Effector memory CD8-positive, alpha-beta T cell (primary cell): ENCODE measurements at regions not wholly inside any gene's neighbourhood (a gene's known extent, or its start where the extent isn't known, plus 50 kb on each side); places are given as distances from the start of the nearest gene placed in this dataset.
"Not testable (repeated sequence)": the region's sequence is repeated elsewhere in the genome, so short reads cannot be mapped to it uniquely, and the experiment has no call there.

Source experiments
- ATAC-seq: fragments of 150-1000 bp; cut with Tn5 transposase; replicated peaks from 2 replicates; pipeline ENCODE4 v1.10.0; 2021; ENCODE audit warnings: mild to moderate bottlenecking, moderate library complexity
- DNase-seq, 3 experiments: peaks; one replicate each; pipeline ENCODE4 v3.0.0; 2021
- H3K27ac Mint-ChIP-seq, 2 donors: one replicate each; pipeline ENCODE4 v1.8.0; 2022; ENCODE audit warnings: mild to moderate bottlenecking in 2 of 2, mixed read lengths in 2 of 2, moderate library complexity in 2 of 2
- H3K27me3 Mint-ChIP-seq, 2 donors: one replicate each; pipeline ENCODE4 v1.8.0; 2022; ENCODE audit warnings: mixed read lengths in 2 of 2
- H3K36me3 Mint-ChIP-seq: one replicate; pipeline ENCODE4 v1.8.0; 2022; ENCODE audit warnings: mild to moderate bottlenecking, moderate library complexity, mixed read lengths; ENCODE audit not compliant: insufficient read depth
- H3K4me1 Mint-ChIP-seq, 2 donors: one replicate each; pipeline ENCODE4 v1.8.0; 2022; ENCODE audit warnings: low read depth in 2 of 2, mixed read lengths in 2 of 2
- H3K4me3 Mint-ChIP-seq, 2 donors: one replicate each; pipeline ENCODE4 v1.8.0; 2022; ENCODE audit warnings: mild to moderate bottlenecking in 2 of 2, mixed read lengths in 2 of 2, moderate library complexity in 2 of 2
- H3K9me3 Mint-ChIP-seq, 2 donors: one replicate each; pipeline ENCODE4 v1.8.0; 2022; ENCODE audit warnings: mixed read lengths in 2 of 2

- no peaks in the 10 kb centered on the region for H3K27me3 Mint-ChIP-seq
- DNase-seq (no peak), ATAC-seq (no peak)
- no peak overlapping the region for H3K27ac Mint-ChIP-seq
- H3K36me3 Mint-ChIP-seq: peaks cover 2% of the 10 kb centered on the region
- H3K4me1 Mint-ChIP-seq: no peaks in the 10 kb centered on the region
- H3K4me3 Mint-ChIP-seq: no peak overlapping the region
- no peaks in the 10 kb centered on the region for H3K9me3 Mint-ChIP-seq
Observed at GRCh38 chr19:14328406-14328805, 52.8 kb upstream of the ADGRE5 start.

- H3K9me3 Mint-ChIP-seq, H3K4me3 Mint-ChIP-seq, H3K27ac Mint-ChIP-seq, H3K27me3 Mint-ChIP-seq, H3K4me1 Mint-ChIP-seq, H3K36me3 Mint-ChIP-seq, ATAC-seq, DNase-seq: not testable (repeated sequence)
Observed at GRCh38 chr19:14327061-14327460, 54.2 kb upstream of the ADGRE5 start.

GRCh38 chr19:14325863-14326262 is 55.4 kb upstream of the ADGRE5 start:
- Mint-ChIP-seq H3K36me3 (peaks cover 2% of the 10 kb centered on the region), H3K27ac (no peak overlapping the region), H3K4me3 (no peak overlapping the region), H3K4me1 (no peaks in the 10 kb centered on the region), H3K9me3 (no peaks in the 10 kb centered on the region), H3K27me3 (no peaks in the 10 kb centered on the region)
- ATAC-seq: no peak
- no peak for DNase-seq

DNA sequence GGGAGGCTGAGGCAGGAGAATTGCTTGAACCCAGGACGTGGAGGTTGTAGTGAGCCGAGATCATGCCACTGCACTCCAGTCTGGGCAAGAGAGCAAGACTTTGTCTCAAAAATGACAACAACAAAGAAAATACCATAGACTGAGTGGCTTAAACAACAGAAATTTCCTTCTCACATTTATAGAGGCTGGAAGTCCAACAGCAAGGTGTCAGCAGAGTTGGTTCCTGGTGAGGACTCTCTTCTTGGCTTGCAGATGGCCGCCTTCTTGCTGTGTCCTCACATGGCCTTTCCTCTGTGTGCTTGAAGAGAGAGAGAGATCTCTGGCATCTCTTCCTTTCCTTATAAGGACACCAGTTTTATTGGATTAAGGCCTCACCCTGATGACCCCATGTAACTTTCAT is 56.1 kb upstream of the ADGRE5 start:
- Mint-ChIP-seq H3K27me3 (no peaks in the 10 kb centered on the region), H3K36me3 (peaks cover 2% of the 10 kb centered on the region), H3K9me3 (no peaks in the 10 kb centered on the region), H3K4me3 (no peak overlapping the region), H3K4me1 (no peaks in the 10 kb centered on the region), H3K27ac (no peak overlapping the region)
- no peak for ATAC-seq
- no peak for DNase-seq

DNA sequence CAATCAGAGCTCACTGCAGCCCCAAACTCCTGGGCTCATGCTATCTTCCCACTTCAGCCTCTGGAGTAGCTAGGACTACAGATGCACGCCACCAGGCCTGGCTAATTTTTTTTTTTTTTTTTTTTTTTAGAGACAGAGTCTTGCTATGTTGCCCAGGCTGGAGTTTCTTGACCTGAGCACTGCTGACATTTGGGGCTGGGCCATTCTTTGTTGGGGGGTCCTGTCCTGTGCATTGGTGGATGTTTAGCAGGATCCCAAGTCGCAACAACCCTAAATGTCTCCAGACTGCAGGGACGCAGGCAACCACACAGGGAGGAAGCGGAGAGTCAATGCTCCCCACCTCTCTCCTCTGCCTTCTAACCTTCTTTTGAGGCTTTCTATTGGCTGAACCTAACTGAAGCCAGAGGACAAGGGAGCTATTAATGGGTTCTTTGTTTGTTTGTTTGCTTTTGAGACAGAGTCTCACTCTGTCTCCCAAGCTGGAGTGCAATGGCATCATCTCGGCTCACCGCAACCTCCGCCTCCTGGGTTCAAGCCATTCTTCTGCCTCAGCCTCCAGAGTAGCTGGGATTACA is 58.3 kb upstream of the ADGRE5 start:
- DNase-seq (no peak), ATAC-seq (no peak)
- Mint-ChIP-seq H3K4me1 (no peaks in the 10 kb centered on the region), H3K27ac (no peak overlapping the region), H3K9me3 (no peaks in the 10 kb centered on the region), H3K36me3 (peaks cover 2% of the 10 kb centered on the region), H3K27me3 (no peaks in the 10 kb centered on the region), H3K4me3 (no peak overlapping the region)

DNA sequence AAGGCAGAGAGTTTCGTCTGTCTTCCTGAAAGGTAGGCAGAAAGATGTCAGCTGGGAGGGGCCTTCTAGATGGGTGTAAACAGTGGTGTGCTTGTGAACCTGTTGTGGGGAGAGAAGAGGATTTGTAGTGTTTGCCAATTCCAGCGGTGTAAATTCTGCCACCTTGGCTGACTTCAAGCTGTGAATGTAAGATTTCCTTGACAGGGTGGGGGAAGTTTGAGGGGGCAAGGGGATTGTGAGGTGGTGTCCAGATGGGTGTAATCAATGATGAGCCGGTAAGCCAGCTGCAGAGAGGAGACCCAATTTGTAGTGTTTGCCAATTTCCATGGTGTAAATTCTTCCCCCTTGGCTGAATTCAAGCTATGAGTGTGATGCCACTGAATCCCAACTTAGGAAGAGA is 61.0 kb upstream of the ADGRE5 start:
- ATAC-seq: no peak

DNA sequence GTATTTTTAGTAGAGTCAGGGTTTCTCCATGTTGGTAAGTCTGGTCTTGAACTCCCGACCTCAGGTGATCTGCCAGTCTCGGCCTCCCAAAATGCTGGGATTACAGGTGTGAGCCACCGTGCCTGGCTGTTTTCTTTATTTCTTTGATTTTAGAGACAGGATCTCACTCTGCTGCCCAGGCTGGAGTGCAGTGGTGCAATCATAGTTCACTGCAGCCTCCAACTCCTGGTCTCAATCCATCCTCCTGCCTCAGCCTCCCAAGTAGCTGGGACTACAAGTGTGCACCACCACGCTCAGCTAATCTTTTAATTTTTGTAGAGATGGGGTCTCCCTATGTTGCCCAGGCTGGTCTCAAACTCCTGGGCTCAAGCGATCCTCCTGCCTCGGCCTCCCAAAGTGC is 61.5 kb upstream of the ADGRE5 start:
- H3K9me3 Mint-ChIP-seq, ATAC-seq, H3K4me1 Mint-ChIP-seq, H3K27me3 Mint-ChIP-seq, H3K36me3 Mint-ChIP-seq, DNase-seq, H3K4me3 Mint-ChIP-seq: not testable (repeated sequence)
- H3K27ac Mint-ChIP-seq: peak overlapping the region in 1 of 2 donors; percentile 56

More for the DNA sequence above, 61.0 kb upstream of the ADGRE5 start:
- Mint-ChIP-seq H3K9me3 (no peaks in the 10 kb centered on the region), H3K36me3 (peaks cover 2% of the 10 kb centered on the region), H3K4me1 (no peaks in the 10 kb centered on the region), H3K27ac (peak overlapping the region in 1 of 2 donors; percentile 56), H3K4me3 (no peak overlapping the region), H3K27me3 (no peaks in the 10 kb centered on the region)
- no peak for DNase-seq

DNA sequence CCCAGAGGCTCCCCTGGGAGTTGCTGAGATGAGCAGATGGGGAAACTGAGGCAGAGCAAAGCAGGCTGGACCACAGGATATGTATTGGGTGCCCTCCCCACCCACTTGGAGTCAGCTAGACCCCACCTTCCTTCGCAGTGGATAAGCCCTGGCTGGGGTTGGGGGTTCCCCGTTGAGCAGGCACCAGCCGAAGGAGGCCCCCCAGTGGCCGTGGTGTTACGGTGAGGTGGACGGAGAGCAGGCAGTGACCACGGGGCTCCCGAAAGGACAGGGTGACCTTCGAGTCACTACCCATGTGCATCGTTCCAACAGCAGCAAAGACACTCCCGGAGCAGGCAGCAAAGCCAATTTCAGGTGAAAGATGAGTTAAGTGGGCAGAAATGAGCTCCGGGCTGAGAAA is 62.4 kb upstream of the ADGRE5 start:
- DNase-seq (no peak), ATAC-seq (no peak)
- Mint-ChIP-seq H3K36me3 (peaks cover 2% of the 10 kb centered on the region), H3K9me3 (no peaks in the 10 kb centered on the region), H3K27me3 (no peaks in the 10 kb centered on the region), H3K4me1 (no peaks in the 10 kb centered on the region), H3K27ac (no peak overlapping the region), H3K4me3 (no peak overlapping the region)

DNA sequence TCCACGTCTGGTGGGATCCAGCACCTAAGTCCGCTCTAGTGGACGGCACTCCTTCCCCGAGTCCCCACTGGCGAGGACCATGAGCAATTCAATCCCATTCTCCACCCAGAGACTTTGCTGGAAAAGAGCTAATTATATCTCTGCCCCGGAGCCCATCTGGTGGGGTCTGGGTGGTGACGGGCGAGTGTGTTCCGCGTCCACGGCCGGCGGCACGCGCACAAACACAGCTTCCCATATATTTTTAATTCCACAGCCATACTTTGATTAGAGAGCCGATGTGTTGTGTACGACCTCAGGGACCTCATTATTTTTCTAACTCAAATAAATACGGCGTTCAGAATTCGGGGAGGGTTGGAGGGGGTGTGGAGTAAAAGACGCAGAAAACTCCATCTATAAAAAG is 64.1 kb upstream of the ADGRE5 start:
- Mint-ChIP-seq H3K36me3 (no peaks in the 10 kb centered on the region), H3K27me3 (no peaks in the 10 kb centered on the region), H3K4me1 (no peaks in the 10 kb centered on the region), H3K9me3 (no peaks in the 10 kb centered on the region), H3K4me3 (no peak overlapping the region), H3K27ac (no peak overlapping the region)
- DNase-seq (no peak), ATAC-seq (no peak)

GRCh38 chr19:14315433-14315832 is 65.8 kb upstream of the ADGRE5 start:
- Mint-ChIP-seq H3K4me3 (no peak overlapping the region), H3K4me1 (no peaks in the 10 kb centered on the region), H3K27me3 (no peaks in the 10 kb centered on the region), H3K36me3 (no peaks in the 10 kb centered on the region), H3K27ac (no peak overlapping the region), H3K9me3 (no peaks in the 10 kb centered on the region)
- DNase-seq: no peak
- no peak for ATAC-seq

- DNase-seq (no peak), ATAC-seq (peak; percentile 50)
- H3K27me3 Mint-ChIP-seq: no peaks in the 10 kb centered on the region
- H3K36me3 Mint-ChIP-seq: no peaks in the 10 kb centered on the region
- no peaks in the 10 kb centered on the region for H3K9me3 Mint-ChIP-seq
- peaks cover 9% of the 10 kb centered on the region in 2 donors for H3K4me1 Mint-ChIP-seq
- H3K27ac Mint-ChIP-seq: no peak overlapping the region
- no peak overlapping the region for H3K4me3 Mint-ChIP-seq
Observed at GRCh38 chr19:14310055-14310454, 71.2 kb upstream of the ADGRE5 start.

- H3K4me3 Mint-ChIP-seq: no peak overlapping the region
- H3K36me3 Mint-ChIP-seq: no peaks in the 10 kb centered on the region
- H3K27me3 Mint-ChIP-seq: no peaks in the 10 kb centered on the region
- no peak for DNase-seq
- H3K4me1 Mint-ChIP-seq: peaks cover 9% of the 10 kb centered on the region in 2 donors
- no peak overlapping the region for H3K27ac Mint-ChIP-seq
- no peak for ATAC-seq
- no peaks in the 10 kb centered on the region for H3K9me3 Mint-ChIP-seq
Observed at GRCh38 chr19:14305706-14306105, 75.5 kb upstream of the ADGRE5 start.

DNA sequence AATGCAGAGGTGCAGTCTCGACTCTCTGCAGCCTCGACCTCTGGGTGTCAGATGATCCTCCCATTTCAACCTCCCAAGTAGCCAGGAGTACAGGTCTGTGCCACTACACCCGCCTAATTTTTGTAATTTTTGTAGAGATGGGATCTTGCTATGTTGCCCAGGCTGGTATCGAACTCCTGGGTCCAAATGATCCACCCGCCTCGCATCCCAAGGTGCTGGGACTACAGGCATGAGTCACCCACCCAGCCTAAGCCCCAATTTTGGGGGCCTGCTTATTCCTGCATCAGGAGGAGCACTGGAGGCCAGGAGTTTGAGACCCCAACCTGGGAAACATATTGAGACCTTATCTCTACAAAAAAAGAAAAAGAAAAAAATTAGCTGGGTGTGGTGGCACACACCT is 80.1 kb upstream of the ADGRE5 start:
- ATAC-seq (no peak), DNase-seq (no peak)
- Mint-ChIP-seq H3K9me3 (no peaks in the 10 kb centered on the region), H3K27ac (no peak overlapping the region), H3K4me3 (no peak overlapping the region), H3K27me3 (peaks cover 0 to 4% of the 10 kb centered on the region in 2 donors), H3K36me3 (no peaks in the 10 kb centered on the region), H3K4me1 (no peaks in the 10 kb centered on the region)

DNA sequence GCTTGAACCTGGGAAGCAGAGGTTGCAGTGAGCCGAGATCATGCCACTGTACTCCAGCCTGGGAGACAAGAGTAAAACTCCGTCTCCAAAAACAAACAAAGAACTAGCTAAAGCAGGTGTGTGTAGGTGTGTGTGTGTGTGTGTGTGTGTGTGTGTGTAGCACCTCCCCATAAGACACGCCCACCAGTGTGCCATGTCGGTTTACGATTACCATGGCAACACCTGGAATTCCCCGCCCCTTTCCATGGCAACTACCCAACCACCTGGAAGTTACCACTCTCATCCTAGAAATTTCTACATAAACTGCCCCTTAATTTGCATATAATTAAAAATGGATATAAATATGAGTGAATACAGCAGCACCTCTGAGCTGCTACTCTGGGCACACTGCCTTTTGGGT is 80.9 kb upstream of the ADGRE5 start:
- Mint-ChIP-seq H3K27me3 (peaks cover 0 to 7% of the 10 kb centered on the region in 2 donors), H3K4me3 (no peak overlapping the region), H3K36me3 (no peaks in the 10 kb centered on the region), H3K4me1 (no peaks in the 10 kb centered on the region), H3K27ac (no peak overlapping the region), H3K9me3 (no peaks in the 10 kb centered on the region)
- DNase-seq: no peak
- ATAC-seq: no peak
